Mesenchymal stem cell (in vitro differentiated cells and primary cell): ENCODE measurements at regions not wholly inside any gene's neighbourhood (a gene's known extent, or its start where the extent isn't known, plus 50 kb on each side); places are given as distances from the start of the nearest gene placed in this dataset.

Experiments used
- DNase-seq: peaks from one replicate; pipeline ENCODE4 v3.0.0-alpha.2; 2013
- H2AFZ ChIP-seq: one replicate; pipeline ENCODE4 v1.6.1; 2013; ENCODE audit warnings: low read depth, mild to moderate bottlenecking, control low read depth, inconsistent platforms, low read length, moderate library complexity
- H2AK5ac ChIP-seq: 2 replicates; pipeline ENCODE4 v1.6.1; 2013; ENCODE audit warnings: low read length, moderate library complexity, mild to moderate bottlenecking, inconsistent platforms; ENCODE audit not compliant: severe bottlenecking
- H2BK120ac ChIP-seq: one replicate; pipeline ENCODE4 v1.6.1; 2013; ENCODE audit warnings: low read depth, mild to moderate bottlenecking, inconsistent platforms, low read length, moderate library complexity
- H2BK12ac ChIP-seq, 2 experiments: one replicate each; pipeline ENCODE4 v1.6.1; 2013; ENCODE audit warnings: inconsistent platforms in 2 of 2, low read length in 2 of 2, mild to moderate bottlenecking in 2 of 2, moderate library complexity in 2 of 2, control low read depth in 1 of 2
- H2BK15ac ChIP-seq: one replicate; pipeline ENCODE4 v1.6.1; 2013; ENCODE audit warnings: mild to moderate bottlenecking, low read depth, inconsistent platforms; ENCODE audit not compliant: poor library complexity, severe bottlenecking
- H2BK5ac ChIP-seq: 2 replicates; pipeline ENCODE4 v1.6.1; 2013; ENCODE audit warnings: low read depth, mild to moderate bottlenecking, low read length, control low read depth, inconsistent platforms; ENCODE audit not compliant: poor library complexity, severe bottlenecking
- H3K14ac ChIP-seq, 2 experiments: one replicate each; pipeline ENCODE4 v1.6.1; 2013; ENCODE audit warnings: inconsistent platforms in 2 of 2, low read length in 2 of 2, control low read depth in 1 of 2, mild to moderate bottlenecking in 1 of 2, moderate library complexity in 1 of 2
- H3K18ac ChIP-seq, 2 experiments: one replicate each; pipeline ENCODE4 v1.6.1; 2013; ENCODE audit warnings: inconsistent platforms in 2 of 2, low read length in 2 of 2, control low read depth in 1 of 2, low read depth in 1 of 2, mild to moderate bottlenecking in 1 of 2
- H3K23ac ChIP-seq, 2 experiments: one replicate each; pipeline ENCODE4 v1.6.1; 2013; ENCODE audit warnings: inconsistent platforms in 2 of 2, low read length in 2 of 2, mild to moderate bottlenecking in 2 of 2, moderate library complexity in 2 of 2, control low read depth in 1 of 2
- H3K27ac ChIP-seq: 2 replicates; pipeline ENCODE4 v1.5.1; 2013; ENCODE audit warnings: mild to moderate bottlenecking, moderate library complexity, low read length, control low read depth, inconsistent platforms; ENCODE audit not compliant: poor library complexity, severe bottlenecking
- H3K27me3 ChIP-seq, 2 experiments: 2 replicates each; pipeline versions ENCODE4 v1.6.1 to v1.7.0; 2013; ENCODE audit warnings: low read length in 2 of 2, mild to moderate bottlenecking in 2 of 2, moderate library complexity in 2 of 2, control low read depth in 1 of 2, inconsistent platforms in 1 of 2; ENCODE audit not compliant: control insufficient read depth in 1 of 2, insufficient read depth in 1 of 2
- H3K36me3 ChIP-seq, 2 experiments: 2 replicates each; pipeline versions ENCODE4 v1.6.1 to v1.7.0; 2013; ENCODE audit warnings: low read length in 2 of 2, control low read depth in 1 of 2, inconsistent platforms in 1 of 2, low read depth in 1 of 2, mild to moderate bottlenecking in 1 of 2; ENCODE audit not compliant: insufficient read depth in 2 of 2, control insufficient read depth in 1 of 2
- H3K4ac ChIP-seq, 2 experiments: one replicate each; pipeline ENCODE4 v1.6.1; 2013; ENCODE audit warnings: inconsistent platforms in 2 of 2, low read length in 2 of 2, mild to moderate bottlenecking in 2 of 2, moderate library complexity in 2 of 2, control low read depth in 1 of 2, low read depth in 1 of 2
- H3K4me1 ChIP-seq: 2 replicates; pipeline ENCODE4 v1.6.1; 2013; ENCODE audit warnings: low read depth, low read length, control low read depth; ENCODE audit not compliant: control insufficient read depth, insufficient read depth
- H3K4me2 ChIP-seq: 2 replicates; pipeline ENCODE4 v1.6.1; 2013; ENCODE audit warnings: low read length, mild to moderate bottlenecking, inconsistent platforms; ENCODE audit not compliant: poor library complexity, severe bottlenecking
- H3K4me3 ChIP-seq, 2 experiments: 2 replicates each; pipeline versions ENCODE4 v1.5.1 to v1.7.0; 2013; ENCODE audit warnings: low read length in 2 of 2, mild to moderate bottlenecking in 2 of 2, control low read depth in 1 of 2, low read depth in 1 of 2; ENCODE audit not compliant: insufficient read depth in 1 of 2
- H3K79me1 ChIP-seq: replicated peaks from 2 replicates; pipeline ENCODE4 v1.6.1; 2013; ENCODE audit warnings: mild to moderate bottlenecking, control low read depth, low read length, inconsistent platforms; ENCODE audit not compliant: poor library complexity, severe bottlenecking
- H3K9ac ChIP-seq: 2 replicates; pipeline ENCODE4 v1.7.0; 2013; ENCODE audit warnings: mild to moderate bottlenecking, low read length, moderate library complexity
- H3K9me3 ChIP-seq: 2 replicates; pipeline ENCODE4 v1.7.0; 2013; ENCODE audit warnings: mild to moderate bottlenecking, low read length; ENCODE audit not compliant: control insufficient read depth
- H4K8ac ChIP-seq: one replicate; pipeline ENCODE4 v1.6.1; 2013; ENCODE audit warnings: inconsistent platforms, mild to moderate bottlenecking, low read length, moderate library complexity
- H4K91ac ChIP-seq: one replicate; pipeline ENCODE4 v1.6.1; 2013; ENCODE audit warnings: mild to moderate bottlenecking, low read length, inconsistent platforms
- WGBS: methylation state at CpG from one replicate; pipeline ENCODE4 v1.1.7; 2013; ENCODE audit warnings: mixed read lengths; 5-methylcytosine and 5-hydroxymethylcytosine counted together

DNA sequence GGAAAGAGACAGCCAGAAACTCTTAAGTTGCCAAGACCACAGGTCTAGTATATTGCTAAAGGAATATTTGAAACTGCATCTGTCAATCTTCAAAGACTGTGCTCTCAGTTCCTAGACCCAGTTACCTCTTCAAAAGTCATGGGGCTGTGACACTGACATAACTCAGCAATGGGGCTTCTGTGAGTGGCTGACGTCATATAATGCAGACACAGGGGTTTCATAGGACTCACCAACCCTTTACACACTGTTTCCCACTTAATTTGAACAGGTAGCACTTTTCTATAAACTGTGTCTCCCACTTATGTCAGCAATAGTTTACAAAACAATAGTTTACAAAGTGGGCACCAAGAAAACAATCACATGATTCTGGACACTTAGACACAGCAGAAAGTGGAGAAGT lies 158.4 kb downstream of the GALC start:
- Histone ChIP-seq H3K27me3 (no peaks in the 10 kb centered on the region), H3K4ac (no peak overlapping the region), H2AFZ (no peak overlapping the region), H3K14ac (no peak overlapping the region), H3K9ac (no peak overlapping the region), H3K79me1 (no peaks in the 10 kb centered on the region), H4K8ac (no peak overlapping the region), H3K27ac (no peak overlapping the region), H3K18ac (no peak overlapping the region), H3K4me3 (no peak overlapping the region), H2BK120ac (no peak overlapping the region), H2BK12ac (no peak overlapping the region), H4K91ac (no peak overlapping the region), H3K9me3 (no peaks in the 10 kb centered on the region), H2BK5ac (no peak overlapping the region), H2BK15ac (no peak overlapping the region), H3K36me3 (no peaks in the 10 kb centered on the region), H3K4me1 (no peaks in the 10 kb centered on the region), H2AK5ac (no peak overlapping the region), H3K4me2 (no peak overlapping the region), H3K23ac (no peak overlapping the region)
- DNase-seq, result no peak
- 48% methylated on average over 1 of the region's 1 CpG for WGBS

DNA sequence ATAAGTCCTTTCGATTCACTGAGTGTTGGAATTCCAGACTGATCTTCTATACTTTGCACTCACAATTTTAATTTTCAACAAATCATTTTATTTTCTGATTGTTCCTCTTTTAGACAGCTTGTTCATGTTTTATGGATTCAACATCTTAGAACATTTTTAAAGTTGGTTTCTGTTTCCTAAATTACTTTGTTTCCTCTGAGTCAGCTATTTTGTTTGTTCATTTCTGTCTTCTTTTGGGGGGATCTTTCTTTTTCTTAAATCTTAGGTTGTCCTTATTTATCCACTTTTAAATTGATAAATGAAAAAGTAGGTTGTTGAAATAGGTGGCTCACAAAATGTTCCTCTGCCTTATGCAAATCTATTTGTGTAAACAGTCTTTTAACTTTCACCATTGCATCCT lies 160.0 kb downstream of the GALC start:
- Histone ChIP-seq H3K4ac (no peak overlapping the region), H3K27ac (no peak overlapping the region), H3K4me3 (no peak overlapping the region), H2AFZ (no peak overlapping the region), H3K9me3 (no peaks in the 10 kb centered on the region), H3K79me1 (no peaks in the 10 kb centered on the region), H2BK12ac (no peak overlapping the region), H3K27me3 (no peaks in the 10 kb centered on the region), H2BK120ac (no peak overlapping the region), H2BK5ac (no peak overlapping the region), H3K9ac (no peak overlapping the region), H3K18ac (no peak overlapping the region), H3K4me1 (no peaks in the 10 kb centered on the region), H4K8ac (no peak overlapping the region), H2AK5ac (no peak overlapping the region), H3K14ac (no peak overlapping the region), H2BK15ac (no peak overlapping the region), H3K4me2 (no peak overlapping the region), H3K23ac (no peak overlapping the region), H4K91ac (no peak overlapping the region), H3K36me3 (no peaks in the 10 kb centered on the region)
- DNase-seq, result no peak
- 59% methylated on average over 1 of the region's 1 CpG for WGBS

DNA sequence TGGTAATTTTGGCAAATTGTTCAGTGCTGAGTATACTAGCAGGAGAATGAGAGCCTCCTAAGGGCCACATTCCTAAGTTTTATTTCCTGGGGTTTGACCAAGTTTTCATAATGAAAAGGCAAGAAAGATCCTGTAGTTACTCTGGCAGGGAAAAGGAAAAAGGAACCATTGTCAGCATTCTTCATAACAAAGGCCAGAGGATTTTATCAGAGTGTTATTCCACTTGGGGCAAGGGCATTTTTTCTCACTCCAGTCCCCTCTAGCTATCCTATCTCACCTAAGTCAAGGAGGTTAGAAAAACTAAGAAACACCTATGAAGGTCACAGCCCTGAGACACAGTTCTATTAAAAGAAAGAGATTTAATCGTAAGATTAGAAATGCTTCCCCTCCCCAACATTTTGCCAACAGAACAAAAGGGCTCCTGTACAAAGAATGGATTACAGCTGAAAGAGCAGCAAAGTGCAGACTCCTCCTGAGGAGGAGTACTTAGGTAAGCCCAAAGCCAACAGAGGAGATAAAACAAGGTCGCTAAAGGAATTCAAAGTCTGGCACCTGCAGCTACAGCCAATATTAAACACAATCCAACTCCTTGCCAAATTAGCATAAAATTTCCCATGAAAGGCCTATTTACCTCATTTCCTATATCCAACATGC lies 162.4 kb downstream of the GALC start:
- Histone ChIP-seq H2BK12ac (no peak overlapping the region), H3K4me1 (no peaks in the 10 kb centered on the region), H2AFZ (no peak overlapping the region), H4K8ac (no peak overlapping the region), H3K9ac (no peak overlapping the region), H3K4ac (no peak overlapping the region), H2BK120ac (no peak overlapping the region), H3K18ac (no peak overlapping the region), H2AK5ac (no peak overlapping the region), H3K27me3 (no peaks in the 10 kb centered on the region), H3K14ac (no peak overlapping the region), H3K79me1 (no peaks in the 10 kb centered on the region), H4K91ac (no peak overlapping the region), H3K4me3 (no peak overlapping the region), H2BK5ac (no peak overlapping the region), H3K9me3 (no peaks in the 10 kb centered on the region), H3K23ac (no peak overlapping the region), H3K4me2 (no peak overlapping the region), H3K36me3 (no peaks in the 10 kb centered on the region), H2BK15ac (no peak overlapping the region), H3K27ac (no peak overlapping the region)
- 85% methylated on average over 2 of the region's 2 CpGs for WGBS
- DNase-seq, result no peak

DNA sequence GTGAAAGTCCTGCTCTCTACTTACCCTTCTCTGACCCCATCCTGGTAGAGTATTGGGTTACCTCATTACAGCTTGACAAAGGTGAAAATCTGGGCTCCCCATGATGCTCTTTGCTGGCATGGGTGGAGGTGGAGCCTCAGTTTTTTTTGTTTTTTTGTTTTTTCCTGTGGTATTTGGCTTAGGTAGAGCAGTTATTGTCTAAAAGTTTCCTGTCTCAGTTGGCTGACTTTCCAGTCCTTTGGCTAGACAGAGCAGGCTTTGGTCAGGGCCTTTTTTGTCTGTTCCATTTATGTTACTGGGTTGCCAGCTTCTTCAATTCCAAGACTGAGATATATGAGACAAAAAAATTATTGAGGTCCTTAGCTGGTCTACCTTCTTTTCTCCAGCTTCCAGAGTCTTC lies 163.4 kb downstream of the GALC start:
- Histone ChIP-seq H2AFZ (no peak overlapping the region), H4K91ac (no peak overlapping the region), H3K23ac (no peak overlapping the region), H3K27me3 (no peaks in the 10 kb centered on the region), H3K27ac (no peak overlapping the region), H3K4me1 (no peaks in the 10 kb centered on the region), H3K79me1 (no peaks in the 10 kb centered on the region), H2AK5ac (no peak overlapping the region), H3K4me3 (no peak overlapping the region), H2BK12ac (no peak overlapping the region), H3K9me3 (no peaks in the 10 kb centered on the region), H2BK5ac (no peak overlapping the region), H3K14ac (no peak overlapping the region), H3K36me3 (no peaks in the 10 kb centered on the region), H3K9ac (no peak overlapping the region), H4K8ac (no peak overlapping the region), H3K4ac (no peak overlapping the region), H3K18ac (no peak overlapping the region), H3K4me2 (no peak overlapping the region), H2BK15ac (no peak overlapping the region), H2BK120ac (no peak overlapping the region)
- DNase-seq, result no peak
